ENCODE measurements at regions not wholly inside any gene's neighbourhood (a gene's known extent, or its start where the extent isn't known, plus 50 kb on each side); places are given as distances from the start of the nearest gene placed in this dataset.

DNA sequence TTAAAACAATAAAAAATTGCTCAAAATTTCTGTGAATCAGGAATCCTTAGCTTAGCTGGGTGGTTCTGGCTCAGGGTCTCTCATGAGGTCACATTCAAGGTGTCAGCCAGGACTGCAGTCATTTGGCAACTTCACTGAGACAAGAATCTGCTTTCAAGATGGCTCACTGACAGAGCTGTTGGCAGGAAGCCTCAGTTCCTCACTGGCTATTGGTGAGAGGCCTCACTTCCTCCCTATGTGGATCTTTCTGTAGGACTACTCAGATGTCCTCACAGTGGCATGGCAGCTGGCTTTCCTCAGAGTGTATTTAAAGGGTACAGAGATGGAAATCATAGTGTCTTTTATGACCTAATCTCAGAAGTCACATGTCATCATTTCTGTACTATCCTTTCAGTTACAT is 785.7 kb downstream of the ADGRL2 start:
- Mint-ChIP-seq H3K4me1 (no peaks in the 10 kb centered on the region), H3K27ac (no peak overlapping the region), H3K36me3 (no peaks in the 10 kb centered on the region), H3K4me3 (no peak overlapping the region), H3K27me3 (ENCODE audit: insufficient read depth, low read depth) (peaks cover 5% of the 10 kb centered on the region), H3K9me3 (peaks cover 6% of the 10 kb centered on the region)
- Histone ChIP-seq H3K36me3 (no peaks in the 10 kb centered on the region), H3K27me3 (no peaks in the 10 kb centered on the region), H3K79me2 (ENCODE audit: low read depth) (no peaks in the 10 kb centered on the region), H4K20me1 (ENCODE audit: low read depth) (no peaks in the 10 kb centered on the region), H3K4me3 (no peak overlapping the region), H3K9me3 (ENCODE audit: low read depth) (no peaks in the 10 kb centered on the region), H2AFZ (replicated peaks) (no peak overlapping the region), H3F3A (ENCODE audit: low read depth) (no peaks in the 10 kb centered on the region), H3K4me1 (no peaks in the 10 kb centered on the region), H3K27ac (no peak overlapping the region), H3K4me2 (no peak overlapping the region), H3K9ac (no peak overlapping the region)
- TF ChIP-seq EZH2phosphoT487 (IDR thresholded peaks at IDR 0.05) (no peak), EZH2 (IDR thresholded peaks at IDR 0.05) (no peak)
- DNase-seq (ENCODE audit: low spot score): no peak

GRCh38 chr1:82582347-82582746 is 781.6 kb downstream of the ADGRL2 start:
- H3K36me3 ChIP-seq: no peaks in the 10 kb centered on the region
- H3K27ac ChIP-seq: no peak overlapping the region
- H3K4me2 ChIP-seq: no peak overlapping the region
- no peak overlapping the region for H3K9ac ChIP-seq
- Mint-ChIP-seq H3K9me3 (no peaks in the 10 kb centered on the region), H3K4me1 (peaks cover 3% of the 10 kb centered on the region), H3K27ac (no peak overlapping the region), H3K27me3 (ENCODE audit: insufficient read depth, low read depth) (peaks cover 3% of the 10 kb centered on the region), H3K4me3 (no peak overlapping the region), H3K36me3 (no peaks in the 10 kb centered on the region)
- no peaks in the 10 kb centered on the region for H3K79me2 ChIP-seq (ENCODE audit: low read depth)
- H2AFZ ChIP-seq (replicated peaks): no peak overlapping the region
- no peaks in the 10 kb centered on the region for H3K4me1 ChIP-seq
- H3K9me3 ChIP-seq (ENCODE audit: low read depth): no peaks in the 10 kb centered on the region
- H3K27me3 ChIP-seq: no peaks in the 10 kb centered on the region
- H4K20me1 ChIP-seq (ENCODE audit: low read depth): no peaks in the 10 kb centered on the region
- no peaks in the 10 kb centered on the region for H3F3A ChIP-seq (ENCODE audit: low read depth)
- TF ChIP-seq EZH2 (IDR thresholded peaks at IDR 0.05) (no peak), CTCF (IDR thresholded peaks at IDR 0.05) (no peak), EZH2phosphoT487 (IDR thresholded peaks at IDR 0.05) (no peak)
- no peak overlapping the region for H3K4me3 ChIP-seq
- no peak for DNase-seq (ENCODE audit: low spot score)

GRCh38 chr1:82578086-82578726 is 777.5 kb downstream of the ADGRL2 start:
- H3K79me2 ChIP-seq (ENCODE audit: low read depth): no peaks in the 10 kb centered on the region
- no peak overlapping the region for H3K4me3 ChIP-seq
- Mint-ChIP-seq H3K27ac (no peak overlapping the region), H3K9me3 (no peaks in the 10 kb centered on the region), H3K4me1 (peaks cover 3% of the 10 kb centered on the region), H3K36me3 (no peaks in the 10 kb centered on the region), H3K4me3 (no peak overlapping the region), H3K27me3 (ENCODE audit: insufficient read depth, low read depth) (peaks cover 3% of the 10 kb centered on the region)
- no peaks in the 10 kb centered on the region for H3K4me1 ChIP-seq
- H3K36me3 ChIP-seq: no peaks in the 10 kb centered on the region
- H3F3A ChIP-seq (ENCODE audit: low read depth): no peaks in the 10 kb centered on the region
- H2AFZ ChIP-seq (replicated peaks): no peak overlapping the region
- H3K9ac ChIP-seq: no peak overlapping the region
- no peaks in the 10 kb centered on the region for H4K20me1 ChIP-seq (ENCODE audit: low read depth)
- DNase-seq (ENCODE audit: low spot score): no peak
- H3K4me2 ChIP-seq: no peak overlapping the region
- TF ChIP-seq EZH2phosphoT487 (IDR thresholded peaks at IDR 0.05) (no peak), EZH2 (IDR thresholded peaks at IDR 0.05) (no peak), CTCF (IDR thresholded peaks at IDR 0.05) (no peak)
- H3K27me3 ChIP-seq: no peaks in the 10 kb centered on the region
- no peaks in the 10 kb centered on the region for H3K9me3 ChIP-seq (ENCODE audit: low read depth)
- no peak overlapping the region for H3K27ac ChIP-seq

DNA sequence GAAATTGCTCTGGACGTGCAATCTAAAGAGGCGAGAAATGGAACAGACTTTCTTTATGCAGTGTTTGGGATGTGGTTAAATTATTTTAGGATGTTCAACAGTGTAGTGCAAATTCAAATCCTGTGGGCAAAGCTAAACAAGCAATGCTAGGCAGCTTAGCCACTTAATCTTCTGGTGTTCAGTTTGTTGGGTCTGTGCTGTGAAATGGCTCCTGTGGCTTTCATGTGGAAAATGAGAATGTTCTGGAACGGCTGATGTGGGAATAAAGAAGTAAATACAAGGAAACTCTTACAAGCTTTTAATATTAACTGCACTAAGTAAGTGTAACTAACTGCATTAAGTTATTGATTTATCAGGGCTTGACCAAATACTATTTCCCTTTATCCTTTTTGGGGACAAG is 766.6 kb downstream of the ADGRL2 start:
- Histone ChIP-seq H3K79me2 (ENCODE audit: low read depth) (no peaks in the 10 kb centered on the region), H3K4me1 (peaks cover 23% of the 10 kb centered on the region), H3K4me2 (no peak overlapping the region), H2AFZ (replicated peaks) (no peak overlapping the region), H3K36me3 (no peaks in the 10 kb centered on the region), H3K27me3 (no peaks in the 10 kb centered on the region), H3K9ac (no peak overlapping the region), H3F3A (ENCODE audit: low read depth) (no peaks in the 10 kb centered on the region), H4K20me1 (ENCODE audit: low read depth) (no peaks in the 10 kb centered on the region), H3K27ac (no peak overlapping the region), H3K4me3 (no peak overlapping the region), H3K9me3 (ENCODE audit: low read depth) (no peaks in the 10 kb centered on the region)
- DNase-seq (ENCODE audit: low spot score): no peak
- Mint-ChIP-seq H3K4me3 (no peak overlapping the region), H3K36me3 (no peaks in the 10 kb centered on the region), H3K9me3 (no peaks in the 10 kb centered on the region), H3K27me3 (ENCODE audit: insufficient read depth, low read depth) (no peaks in the 10 kb centered on the region), H3K4me1 (peaks cover 37% of the 10 kb centered on the region), H3K27ac (peak overlapping the region; percentile 58)
- no peak for TF ChIP-seq CTCF (IDR thresholded peaks at IDR 0.05)
- no peak for TF ChIP-seq EZH2phosphoT487 (IDR thresholded peaks at IDR 0.05)
- no peak for TF ChIP-seq EZH2 (IDR thresholded peaks at IDR 0.05)
